GM18502 (cell line): ENCODE measurements at regions not wholly inside any gene's neighbourhood (a gene's known extent, or its start where the extent isn't known, plus 50 kb on each side); places are given as distances from the start of the nearest gene placed in this dataset.
"Not testable (repeated sequence)": the region's sequence is repeated elsewhere in the genome, so short reads cannot be mapped to it uniquely, and the experiment has no call there.

Experiments used
- ATAC-seq: cut with Tn5 transposase; IDR thresholded peaks from one replicate; pipeline ENCODE4 v1.9.1; 2021; ENCODE audit warnings: mild to moderate bottlenecking; ENCODE audit not compliant: unreplicated experiment, poor library complexity

DNA sequence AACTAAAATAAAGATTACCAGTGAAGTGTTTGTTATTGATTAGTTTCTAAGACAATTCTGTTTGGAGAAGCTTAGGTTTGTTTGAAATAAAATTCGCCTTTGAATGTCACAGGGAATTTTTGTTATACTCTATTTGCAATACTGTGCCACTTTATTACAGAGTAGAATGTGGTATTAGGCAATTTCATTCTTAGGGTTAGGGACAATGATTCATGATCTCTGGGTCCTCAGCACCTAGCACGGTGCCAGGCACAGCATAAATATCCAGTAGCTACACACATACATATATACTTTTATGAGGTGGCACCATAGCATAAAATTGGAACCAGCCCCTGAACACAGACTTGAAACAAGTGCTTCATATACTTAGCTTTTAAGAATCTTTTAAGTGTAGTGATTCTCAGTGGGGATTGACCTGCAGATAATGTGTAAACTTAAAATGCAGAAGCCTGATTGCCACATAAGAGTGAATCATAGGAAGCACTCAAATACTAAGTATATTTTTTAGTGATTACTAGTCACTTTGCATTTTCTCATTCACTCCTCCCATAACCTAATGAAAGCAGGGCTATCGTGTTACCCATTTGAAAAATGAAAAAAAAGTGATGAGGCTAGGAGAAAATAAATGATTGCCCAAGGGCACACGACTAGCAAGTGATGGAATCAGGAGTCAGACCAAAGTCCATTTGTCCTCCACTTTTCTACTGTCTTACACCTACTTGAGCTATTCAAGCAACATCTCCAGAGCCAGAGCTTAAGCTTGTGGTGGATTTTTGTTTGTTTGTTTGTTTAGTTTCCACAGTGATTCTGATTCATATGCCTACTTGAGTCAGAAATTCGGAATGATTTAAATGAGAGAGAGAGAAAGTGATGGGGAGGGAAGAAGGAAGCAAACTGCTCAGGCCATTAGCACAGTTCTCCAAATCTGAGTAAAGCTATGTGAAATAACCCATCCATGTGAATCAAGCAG, 366.0 kb upstream of the FGF13 start:
- no peak for ATAC-seq

- ATAC-seq: no peak
These were observed 351.8 kb upstream of the FGF13 start for GRCh38 chrX:139063364-139063763.

DNA sequence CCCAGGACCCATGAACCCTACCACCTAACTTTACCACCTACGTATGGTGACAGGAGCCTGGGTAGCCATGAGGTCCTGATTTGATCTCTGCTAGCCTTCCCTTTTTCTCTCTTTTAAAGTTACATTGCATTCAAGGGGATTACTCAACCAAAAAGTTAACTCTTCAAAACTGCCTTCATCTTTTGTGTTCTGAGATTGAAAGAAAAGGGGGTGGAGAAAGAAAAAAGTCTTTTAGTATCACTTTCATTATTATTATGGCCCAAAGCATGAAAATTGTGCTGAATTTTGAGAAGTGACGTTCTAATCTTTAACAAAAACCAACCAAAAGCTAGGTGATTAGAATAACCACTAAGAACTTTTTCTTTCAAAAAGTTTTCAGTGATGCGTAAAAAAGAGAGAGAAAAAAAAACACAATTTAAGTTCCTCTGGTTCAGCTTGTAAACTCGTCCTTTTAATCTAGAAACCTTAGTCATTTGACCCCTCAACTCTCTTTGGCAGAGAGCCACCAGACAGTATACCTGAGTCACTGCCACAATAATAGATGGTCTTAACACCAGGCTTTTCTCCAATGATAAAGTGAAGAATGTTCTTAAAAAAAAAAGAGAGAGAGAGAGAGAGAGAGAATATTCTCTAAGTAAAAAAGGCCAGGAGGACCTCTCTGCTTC, 347.4 kb upstream of the FGF13 start:
- no peak for ATAC-seq

GRCh38 chrX:139052461-139052860, 340.9 kb upstream of the FGF13 start:
- no peak for ATAC-seq

GRCh38 chrX:139049465-139049864, 337.9 kb upstream of the FGF13 start:
- ATAC-seq: no peak

DNA sequence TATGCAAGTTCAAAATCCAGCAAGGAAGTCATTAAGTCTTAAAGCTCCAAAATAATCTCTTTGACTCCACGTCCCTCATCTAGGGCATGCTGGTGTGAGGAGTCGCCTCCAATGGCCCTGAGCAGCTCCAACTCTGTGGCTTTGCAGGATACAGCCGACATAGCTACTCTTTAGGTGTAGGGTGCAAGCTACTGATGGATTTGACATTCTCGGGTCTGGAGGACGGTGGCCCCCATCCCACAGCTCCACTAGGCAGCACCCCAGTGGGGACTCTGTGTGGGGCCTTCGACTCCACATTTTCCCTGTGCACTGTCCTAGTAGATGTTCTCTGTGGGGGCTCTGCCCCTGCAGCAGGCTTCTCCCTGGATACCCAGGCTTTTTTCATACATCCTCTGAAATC, 333.2 kb upstream of the FGF13 start:
- ATAC-seq: no peak

- ATAC-seq: no peak
These were observed 327.5 kb upstream of the FGF13 start for GRCh38 chrX:139039041-139039440.

DNA sequence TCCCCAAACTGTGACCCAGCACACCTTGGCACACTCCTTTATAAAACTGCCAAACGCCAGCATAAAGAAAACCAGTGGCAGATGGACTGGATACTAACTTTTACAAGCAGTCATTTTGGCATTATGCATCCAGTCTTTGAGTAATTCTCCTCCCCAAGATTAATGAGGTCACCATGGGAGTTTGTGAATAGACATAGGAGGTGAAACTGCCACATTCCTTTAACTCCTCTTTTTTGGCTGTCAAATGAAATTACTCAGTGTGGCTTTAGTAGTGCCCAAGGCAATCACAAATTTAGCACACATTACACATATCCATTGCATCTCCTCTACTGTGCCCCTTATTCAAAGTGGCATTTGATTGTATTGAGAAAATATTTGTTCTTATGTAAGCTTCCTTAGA, 315.3 kb upstream of the FGF13 start:
- ATAC-seq: no peak

- no peak for ATAC-seq
These were observed 314.9 kb upstream of the FGF13 start for GRCh38 chrX:139026406-139026805.

DNA sequence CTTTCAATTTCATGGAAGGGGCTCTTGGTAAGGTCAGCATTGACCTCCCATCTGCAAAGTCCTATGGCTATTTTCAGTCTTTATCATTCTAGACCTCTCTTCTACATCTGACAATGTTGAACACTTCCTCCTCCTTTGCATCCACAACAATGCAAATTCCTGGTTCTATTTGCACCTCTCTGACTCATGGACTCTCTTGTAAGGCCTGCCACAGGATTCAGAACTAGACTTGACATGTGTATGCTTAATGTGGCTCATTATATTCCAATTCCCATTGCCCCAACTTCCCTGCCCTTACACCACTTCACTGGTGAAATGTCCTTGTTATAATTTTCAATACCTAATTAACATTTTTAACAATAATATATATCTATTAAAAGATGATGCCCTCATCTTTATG, 314.3 kb upstream of the FGF13 start:
- ATAC-seq: no peak

- ATAC-seq: no peak
These were observed 312.0 kb upstream of the FGF13 start for GRCh38 chrX:139023531-139023930.

- ATAC-seq: no peak
These were observed 309.3 kb upstream of the FGF13 start for GRCh38 chrX:139020801-139021200.

- no peak for ATAC-seq
These were observed 306.9 kb upstream of the FGF13 start for GRCh38 chrX:139018436-139018835.

- ATAC-seq: no peak
These were observed 304.1 kb upstream of the FGF13 start for GRCh38 chrX:139015627-139016026.

DNA sequence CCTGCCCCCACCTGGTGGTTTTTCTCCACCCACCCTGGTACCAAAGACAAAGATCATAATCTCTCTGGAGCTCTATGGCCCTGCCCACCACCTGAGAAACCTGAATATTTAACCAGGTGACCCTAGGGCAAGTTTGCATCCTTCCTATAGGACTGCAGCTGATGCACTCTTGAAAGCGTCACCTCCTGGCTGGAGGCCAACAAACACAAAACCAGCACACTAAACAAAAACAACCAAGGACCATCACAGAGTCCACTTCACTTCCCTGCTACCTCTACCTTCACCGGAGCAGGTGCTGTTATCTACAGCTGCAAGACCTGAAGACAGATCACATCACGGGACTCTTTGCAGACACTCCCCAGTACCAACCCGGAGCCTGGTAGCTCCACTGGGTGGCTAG, 296.7 kb upstream of the FGF13 start:
- ATAC-seq: no peak

DNA sequence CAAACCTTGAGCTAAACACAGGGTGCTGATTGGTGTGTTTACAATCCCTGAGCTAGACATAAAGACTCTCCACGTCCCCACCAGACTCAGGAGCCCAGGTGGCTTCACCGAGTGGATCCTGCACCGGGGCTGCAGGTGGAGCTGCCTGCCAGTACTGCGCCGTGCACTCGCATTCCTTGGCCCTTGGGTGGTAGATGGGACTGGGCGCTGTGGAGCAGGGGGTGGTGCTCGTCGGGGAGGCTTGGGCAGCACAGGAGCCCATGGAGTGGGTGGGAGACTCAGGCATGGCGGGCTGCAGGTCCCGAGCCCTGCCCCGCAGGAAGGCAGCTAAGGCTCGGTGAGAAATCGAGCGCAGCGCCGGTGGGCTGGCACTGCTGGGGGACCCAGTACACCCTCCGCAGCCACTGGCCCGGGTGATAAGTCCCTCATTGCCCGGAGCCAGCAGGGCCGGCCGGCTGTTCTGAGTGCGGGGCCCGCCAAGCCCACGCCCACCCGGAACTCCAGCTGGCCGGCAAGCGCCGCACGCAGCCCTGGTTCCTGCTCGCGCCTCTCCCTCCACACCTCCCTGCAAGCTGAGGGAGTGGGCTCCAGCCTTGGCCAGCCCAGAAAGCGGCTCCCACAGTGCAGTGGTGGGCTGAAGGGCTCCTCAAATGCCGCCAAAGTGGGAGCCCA, 292.5 kb upstream of the FGF13 start:
- ATAC-seq: not testable (repeated sequence)

GRCh38 chrX:139002319-139002718, 290.8 kb upstream of the FGF13 start:
- no peak for ATAC-seq

- no peak for ATAC-seq
These were observed 284.8 kb upstream of the FGF13 start for GRCh38 chrX:138996268-138996667.

- no peak for ATAC-seq
These were observed 283.9 kb upstream of the FGF13 start for GRCh38 chrX:138995458-138995857.

DNA sequence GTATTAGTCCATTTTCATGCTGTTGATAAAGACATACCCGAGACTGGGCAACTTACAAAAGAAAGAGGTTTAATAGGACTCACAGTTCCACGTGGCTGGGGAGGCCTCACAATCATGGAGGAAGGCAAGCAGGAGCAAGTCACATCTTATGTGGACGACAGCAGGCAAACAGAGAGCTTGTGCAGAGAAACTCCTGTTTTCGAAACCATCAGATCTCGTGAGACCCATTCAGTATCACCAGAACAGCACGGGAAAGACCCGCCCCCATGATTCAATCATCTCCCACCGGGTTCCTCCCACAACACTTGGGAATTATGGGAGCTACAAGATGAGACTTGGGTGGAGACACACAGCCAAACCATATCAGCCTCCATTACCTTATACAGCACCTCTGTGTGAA, 278.9 kb upstream of the FGF13 start:
- not testable (repeated sequence) for ATAC-seq

DNA sequence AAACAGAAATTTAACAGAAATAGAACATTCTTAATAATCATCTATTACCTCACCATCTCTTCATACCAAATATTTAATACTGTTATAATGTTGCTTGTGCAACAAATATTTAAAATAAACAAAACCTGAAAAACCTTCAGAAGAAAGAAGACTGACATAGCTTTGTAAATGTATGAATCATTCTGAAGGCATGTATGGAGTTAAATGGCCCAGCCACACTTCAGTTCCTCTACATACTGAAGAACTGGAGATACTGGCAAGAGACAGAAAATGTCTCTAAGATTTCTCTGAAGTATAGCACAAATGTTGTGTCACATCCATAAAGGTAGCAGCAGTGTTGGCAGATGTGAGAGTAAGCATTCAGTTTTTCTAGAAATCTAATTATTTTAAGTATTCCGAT, 275.3 kb upstream of the FGF13 start:
- no peak for ATAC-seq
